K562 (cell line): ENCODE measurements at regions not wholly inside any gene's neighbourhood (a gene's known extent, or its start where the extent isn't known, plus 50 kb on each side); places are given as distances from the start of the nearest gene placed in this dataset.

Experiments used
- ATAC-seq: fragments of 200-7000 bp; cut with Tn5 transposase; 3 replicates; pipeline ENCODE4 v1.9.1; 2020; ENCODE audit warnings: moderate library complexity
- BruUV-seq: library from RNA; stranded (reverse); fragments of 400-500 nt; replicated peaks from 2 replicates; lab custom pipeline; 2021; lab: Mats Ljungman, UMichigan
- CTCF ChIA-PET: fragments of 300-600 bp; formaldehyde crosslinking; extraction: SDS; loops from one replicate; lab custom pipeline; 2021; ENCODE audit warnings: low intra/inter-chr PET ratio; lab: Yijun Ruan, JAX
- POLR2A ChIA-PET: fragments of 300-600, 350-650 bp; sonication (Branson Sonifier 250); formaldehyde crosslinking; extraction: SDS; loops from one replicate; lab custom pipeline; 2021; ENCODE audit warnings: antibody characterized with exemption, inconsistent platforms; lab: Yijun Ruan, JAX
- DNase-seq, 4 experiments: peaks; one replicate each; pipeline versions ENCODE4 v3.0.0 to v3.0.0-alpha.2; 2011 to 2018; ENCODE audit warnings: low spot score in 3 of 4, mixed read lengths in 3 of 4; ENCODE audit errors: extremely low read depth in 1 of 4
- FAIRE-seq: peaks from 2 replicates; lab custom pipeline; 2011; peaks lifted over from hg19 to GRCh38; lab: Jason Lieb, UNC
- H2AFZ ChIP-seq: 2 replicates; pipeline ENCODE4 v1.6.0; 2011; ENCODE audit warnings: low read depth, low read length, control low read depth, inconsistent platforms
- H3K27ac ChIP-seq: fragments of 200-600 bp; 3 replicates; pipeline ENCODE4 v1.8.0; 2011; ENCODE audit warnings: low read depth, mild to moderate bottlenecking, control low read depth, inconsistent platforms, low read length, moderate library complexity, mixed read lengths; ENCODE audit errors: extremely low read depth
- H3K27me3 ChIP-seq, 2 experiments: fragments of 300-600 bp in 1 of 2; 2 replicates in 1 of 2; 3 replicates in 1 of 2; pipeline versions ENCODE4 v1.6.0 to v1.8.0; 2011; ENCODE audit warnings: inconsistent platforms in 2 of 2, low read length in 2 of 2, mild to moderate bottlenecking in 1 of 2, mixed read lengths in 1 of 2, moderate library complexity in 1 of 2; ENCODE audit not compliant: control insufficient read depth in 2 of 2, insufficient read depth in 2 of 2
- H3K36me3 ChIP-seq: fragments of 300-600 bp; 3 replicates; pipeline ENCODE4 v1.8.0; 2011; ENCODE audit warnings: mild to moderate bottlenecking, low read length, inconsistent platforms; ENCODE audit not compliant: control insufficient read depth, insufficient read depth
- H3K4me1 ChIP-seq, 2 experiments: fragments of 200-600 bp in 1 of 2; replicated peaks in 1 of 2; 2 replicates in 1 of 2; 3 replicates in 1 of 2; pipeline versions ENCODE4 v1.5.1 to v1.8.0; 2011; ENCODE audit warnings: inconsistent platforms in 2 of 2, low read length in 2 of 2, mild to moderate bottlenecking in 1 of 2, mixed read lengths in 1 of 2, moderate library complexity in 1 of 2; ENCODE audit not compliant: control insufficient read depth in 2 of 2, insufficient read depth in 2 of 2
- H3K4me2 ChIP-seq: 2 replicates; pipeline ENCODE4 v1.6.1; 2011; ENCODE audit warnings: low read length, control low read depth, inconsistent platforms, mixed read lengths; ENCODE audit not compliant: insufficient read depth
- H3K4me3 ChIP-seq: fragments of 200-600 bp; sonication (generic), shearing (Covaris generic); 2 replicates; pipeline ENCODE4 v1.5.1; 2016; ENCODE audit warnings: control low read depth, inconsistent platforms
- H3K79me2 ChIP-seq: fragments of 200-600 bp; 3 replicates; pipeline ENCODE4 v1.8.0; 2011; ENCODE audit warnings: low read length, inconsistent platforms; ENCODE audit not compliant: control insufficient read depth, insufficient read depth
- H3K9ac ChIP-seq, 2 experiments: 2 replicates each; pipeline versions ENCODE4 v1.6.0 to v1.6.1; 2011; ENCODE audit warnings: low read depth in 2 of 2, low read length in 2 of 2, control low read depth in 1 of 2, inconsistent platforms in 1 of 2, mild to moderate bottlenecking in 1 of 2, mixed read lengths in 1 of 2; ENCODE audit not compliant: insufficient read depth in 1 of 2
- H3K9me1 ChIP-seq: one replicate; pipeline ENCODE4 v1.6.0; 2011; ENCODE audit warnings: inconsistent platforms, mild to moderate bottlenecking, low read length, moderate library complexity; ENCODE audit not compliant: control insufficient read depth, insufficient read depth
- H3K9me3 ChIP-seq: replicated peaks from 2 replicates; pipeline ENCODE4 v1.5.1; 2011; ENCODE audit warnings: low read depth, low read length, inconsistent platforms; ENCODE audit not compliant: control insufficient read depth, insufficient read depth
- H4K20me1 ChIP-seq: replicated peaks from 2 replicates; pipeline ENCODE4 v1.6.1; 2011; ENCODE audit warnings: low read length, inconsistent platforms, mixed read lengths; ENCODE audit not compliant: control insufficient read depth, insufficient read depth
- ATF3 ChIP-seq, 2 experiments: fragments of 450-650 bp in 1 of 2; sonication (generic) in 1 of 2; formaldehyde crosslinking in 1 of 2; IDR thresholded peaks in 1 of 2; conservative IDR thresholded peaks in 1 of 2; 2 replicates each; pipeline versions ENCODE4 v1.6.1 to v1.8.1; 2016 to 2023; ENCODE audit warnings: mild to moderate bottlenecking in 2 of 2, moderate library complexity in 2 of 2, inconsistent platforms in 1 of 2, missing genetic modification reagents in 1 of 2
- CEBPB ChIP-seq: fragments of 450-650 bp; IDR thresholded peaks from 2 replicates; pipeline ENCODE4 v1.6.1; 2016; ENCODE audit warnings: missing genetic modification characterization, missing compliant biosample characterization
- DEAF1 ChIP-seq: fragments of 450-650 bp; formaldehyde crosslinking; IDR thresholded peaks from 2 replicates; pipeline ENCODE4 v1.4.0; 2020; ENCODE audit warnings: mild to moderate bottlenecking, moderate library complexity
- ERF ChIP-seq: fragments of 450-650 bp; formaldehyde crosslinking; IDR thresholded peaks from 2 replicates; pipeline ENCODE4 v1.4.0; 2020; ENCODE audit warnings: mild to moderate bottlenecking, mixed read lengths
- KDM5B ChIP-seq: fragments of 200-600 bp; sonication (generic); IDR thresholded peaks from 2 replicates; pipeline ENCODE4 v1.6.1; 2012; ENCODE audit warnings: low read depth, mild to moderate bottlenecking, moderate library complexity, low read length, control low read depth, inconsistent platforms; ENCODE audit not compliant: insufficient replicate concordance
- RB1 ChIP-seq: fragments of 450-650 bp; IDR thresholded peaks from 2 replicates; pipeline ENCODE4 v1.6.1; 2017; ENCODE audit warnings: low read depth, mild to moderate bottlenecking
- TAL1 ChIP-seq: fragments of 450-650 bp; IDR thresholded peaks from 2 replicates; pipeline ENCODE4 v1.6.1; 2016; ENCODE audit warnings: mild to moderate bottlenecking
- ZFP30 ChIP-seq: fragments of 250-450 bp; sonication (Bioruptor Pico); IDR thresholded peaks from 2 replicates; pipeline ENCODE4 v1.8.0; 2022; ENCODE audit warnings: moderate library complexity, mild to moderate bottlenecking, inconsistent platforms, borderline replicate concordance
- ZNF583 ChIP-seq: fragments of 250-450 bp; sonication (Bioruptor Pico); IDR thresholded peaks from 2 replicates; pipeline ENCODE4 v1.4.0; 2020
- WGBS: fragments of 100-300 bp; shearing (Covaris generic); methylation state at CpG from one replicate; pipeline ENCODE4 v1.1.6; 2016; ENCODE audit warnings: low coverage, mixed read lengths; ENCODE audit not compliant: insufficient coverage; ENCODE audit errors: missing lambda C conversion rate; 5-methylcytosine and 5-hydroxymethylcytosine counted together
- in situ Hi-C: fragments of 300-500 bp; cut with MboI; formaldehyde crosslinking; loops from 4 replicates; pipeline ENCODE4 v1.15.0; 2018; ENCODE audit warnings: inconsistent platforms, mixed read lengths
- intact Hi-C: fragments of 100-400 bp; cut with micrococcal nuclease; formaldehyde crosslinking; loops from 2 replicates; pipeline ENCODE4 v1.14.2; 2022
- TF ChIP-seq, protein P1 (sequence below): sonication (generic); formaldehyde crosslinking; IDR thresholded peaks from 2 replicates; pipeline ENCODE4 v1.8.1; 2023; ENCODE audit warnings: mild to moderate bottlenecking, missing genetic modification reagents

DNA sequence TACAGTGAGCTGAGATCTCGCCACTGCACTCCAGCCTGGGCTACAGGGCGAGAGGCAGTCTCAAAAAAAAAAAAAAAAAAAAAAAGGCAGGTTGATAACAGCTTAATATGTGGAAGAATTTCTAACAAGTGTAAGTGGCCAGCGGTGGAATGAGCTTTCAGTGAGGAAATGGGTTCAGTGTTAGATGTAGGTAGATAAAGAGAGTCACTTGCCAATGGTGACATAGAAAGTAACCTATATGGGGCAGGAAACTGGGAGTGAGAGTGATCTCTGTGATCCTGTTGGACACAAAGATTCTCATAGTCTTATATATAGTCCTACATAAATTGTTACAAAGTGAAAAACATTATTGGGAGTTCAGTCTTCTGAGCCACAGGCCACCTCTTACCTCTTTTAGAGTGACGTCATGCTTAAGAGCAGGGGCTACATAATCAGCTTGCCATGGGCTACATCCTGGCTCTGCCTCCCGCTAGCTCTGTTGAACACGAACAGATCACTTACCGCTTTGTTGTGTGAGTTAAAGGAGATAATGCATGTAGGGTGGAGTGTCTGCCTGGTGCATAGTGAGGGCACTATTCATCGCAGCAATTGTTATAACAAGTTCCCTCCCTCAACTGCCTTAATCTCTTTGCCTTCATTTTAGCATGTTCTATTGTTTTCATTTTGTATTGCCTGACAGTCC is 110.2 kb upstream of the ELAC2 start:
- no peak overlapping the region for H2AFZ ChIP-seq
- no peak overlapping the region for H3K27ac ChIP-seq
- DNase-seq (no peak), FAIRE-seq (no peak), ATAC-seq (no peak)
- no TSS peak for BruUV-seq
- H3K36me3 ChIP-seq, result no peaks in the 10 kb centered on the region
- H3K27me3 ChIP-seq, result no peaks in the 10 kb centered on the region
- no peak overlapping the region for H3K4me3 ChIP-seq
- in situ Hi-C loops (no loop called here), intact Hi-C loops (no loop called here)
- H3K4me1 ChIP-seq, result no peaks in the 10 kb centered on the region
- POLR2A ChIA-PET, result no interaction called here
- H3K9me3 ChIP-seq, result no peaks in the 10 kb centered on the region
- WGBS, result 0% methylated on average over 5 of the region's 8 CpGs
- no peak overlapping the region for H3K9ac ChIP-seq
- no peak for TF ChIP-seq RB1
- TF ChIP-seq ATF3 (IDR thresholded peaks at IDR 0.05), result peak; percentile 20; the same call in 1 of the 2 replicates
- no peak for TF ChIP-seq ATF3 (CRISPR knock-in tag; conservative IDR thresholded peaks at IDR 0.05)
- TF ChIP-seq, all 486 proteins: peak for 1
- H3K9me1 ChIP-seq, result no peaks in the 10 kb centered on the region
- CTCF ChIA-PET, result no interaction called here
- no peaks in the 10 kb centered on the region for H3K79me2 ChIP-seq
- H4K20me1 ChIP-seq, result no peaks in the 10 kb centered on the region
- no peak overlapping the region for H3K4me2 ChIP-seq

DNA sequence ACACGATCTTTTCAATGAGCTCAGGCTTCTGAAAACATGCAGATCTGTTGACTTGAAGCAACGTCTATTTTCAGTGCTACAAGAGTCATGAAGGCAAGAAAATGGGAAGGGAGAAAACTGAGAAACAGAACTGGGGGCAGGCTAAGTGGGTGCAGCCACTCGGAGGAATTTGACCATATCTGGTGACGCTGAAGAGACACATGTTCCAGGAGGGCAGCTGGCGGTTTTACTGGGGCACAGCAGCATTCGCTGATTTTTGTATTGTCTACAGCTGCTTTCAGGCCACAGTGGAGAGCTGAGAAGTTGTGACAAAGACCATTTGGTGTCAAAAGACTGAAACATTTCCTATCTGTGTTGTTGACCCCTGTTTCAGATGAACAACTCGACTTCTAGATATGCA is 103.0 kb upstream of the ELAC2 start:
- FAIRE-seq (no peak), ATAC-seq (no peak), DNase-seq (no peak)
- Histone ChIP-seq H3K9ac (no peak overlapping the region), H3K9me1 (no peaks in the 10 kb centered on the region), H3K36me3 (no peaks in the 10 kb centered on the region), H2AFZ (no peak overlapping the region), H4K20me1 (no peaks in the 10 kb centered on the region), H3K9me3 (no peaks in the 10 kb centered on the region), H3K27ac (no peak overlapping the region), H3K4me3 (no peak overlapping the region), H3K4me2 (no peak overlapping the region), H3K4me1 (no peaks in the 10 kb centered on the region), H3K27me3 (no peaks in the 10 kb centered on the region), H3K79me2 (no peaks in the 10 kb centered on the region)
- intact Hi-C loops (no loop called here), in situ Hi-C loops (no loop called here)
- WGBS, result 2% methylated on average over 7 of the region's 7 CpGs
- ChIA-PET POLR2A (no interaction called here), CTCF (no interaction called here)
- no TSS peak for BruUV-seq
- no peak for TF ChIP-seq CEBPB (tag)
- TF ChIP-seq ZNF583 (CRISPR knock-in tag), result no peak
- no peak for TF ChIP-seq DEAF1
- no peak for TF ChIP-seq TAL1
- TF ChIP-seq KDM5B, result no peak
- TF ChIP-seq ERF (CRISPR knock-in tag), result no peak
- TF ChIP-seq, protein P1, sequence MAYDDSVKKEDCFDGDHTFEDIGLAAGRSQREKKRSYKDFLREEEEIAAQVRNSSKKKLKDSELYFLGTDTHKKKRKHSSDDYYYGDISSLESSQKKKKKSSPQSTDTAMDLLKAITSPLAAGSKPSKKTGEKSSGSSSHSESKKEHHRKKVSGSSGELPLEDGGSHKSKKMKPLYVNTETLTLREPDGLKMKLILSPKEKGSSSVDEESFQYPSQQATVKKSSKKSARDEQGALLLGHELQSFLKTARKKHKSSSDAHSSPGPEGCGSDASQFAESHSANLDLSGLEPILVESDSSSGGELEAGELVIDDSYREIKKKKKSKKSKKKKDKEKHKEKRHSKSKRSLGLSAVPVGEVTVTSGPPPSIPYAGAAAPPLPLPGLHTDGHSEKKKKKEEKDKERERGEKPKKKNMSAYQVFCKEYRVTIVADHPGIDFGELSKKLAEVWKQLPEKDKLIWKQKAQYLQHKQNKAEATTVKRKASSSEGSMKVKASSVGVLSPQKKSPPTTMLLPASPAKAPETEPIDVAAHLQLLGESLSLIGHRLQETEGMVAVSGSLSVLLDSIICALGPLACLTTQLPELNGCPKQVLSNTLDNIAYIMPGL (CRISPR knock-in tag), result no peak
- no peak for TF ChIP-seq ZFP30 (CRISPR knock-in tag)
